KMS-11 (cell line): ENCODE measurements at regions not wholly inside any gene's neighbourhood (a gene's known extent, or its start where the extent isn't known, plus 50 kb on each side); places are given as distances from the start of the nearest gene placed in this dataset.

Experiments used
- H2AFZ ChIP-seq: fragments of 200-600 bp; sonication (generic); 2 replicates; pipeline ENCODE4 v1.6.1; 2016; ENCODE audit warnings: antibody characterized with exemption, mixed run types, low read depth
- H3K27ac ChIP-seq: fragments of 200-600 bp; sonication (generic); 2 replicates; pipeline ENCODE4 v1.6.1; 2016; ENCODE audit warnings: mild to moderate bottlenecking, mixed run types
- H3K27me3 ChIP-seq: fragments of 200-600 bp; sonication (generic); 2 replicates; pipeline ENCODE4 v1.6.1; 2017; ENCODE audit warnings: mild to moderate bottlenecking, low read depth, mixed run types, moderate library complexity; ENCODE audit not compliant: insufficient read depth
- H3K36me3 ChIP-seq: fragments of 200-600 bp; sonication (generic); 2 replicates; pipeline ENCODE4 v1.6.1; 2017; ENCODE audit warnings: mild to moderate bottlenecking, mixed run types; ENCODE audit not compliant: insufficient read depth
- H3K4me1 ChIP-seq: fragments of 200-600 bp; sonication (generic); 2 replicates; pipeline ENCODE4 v1.6.1; 2016; ENCODE audit warnings: mild to moderate bottlenecking, low read depth, mixed run types; ENCODE audit not compliant: poor library complexity, severe bottlenecking
- H3K4me2 ChIP-seq: fragments of 200-600 bp; sonication (generic); 2 replicates; pipeline ENCODE4 v1.7.0; 2016; ENCODE audit warnings: mild to moderate bottlenecking, mixed run types
- H3K4me3 ChIP-seq: fragments of 200-600 bp; sonication (generic); IDR thresholded peaks from 2 replicates; pipeline ENCODE4 v1.6.1; 2017; ENCODE audit warnings: low read depth, low read length, mixed read lengths; ENCODE audit not compliant: insufficient read depth
- H3K79me2 ChIP-seq: fragments of 200-600 bp; sonication (generic); 2 replicates; pipeline ENCODE4 v1.6.1; 2016; ENCODE audit warnings: low read depth, mixed run types; ENCODE audit not compliant: insufficient read depth
- H3K9ac ChIP-seq: fragments of 200-600 bp; sonication (generic); 2 replicates; pipeline ENCODE4 v1.6.1; 2016; ENCODE audit warnings: mild to moderate bottlenecking, mixed run types
- H4K20me1 ChIP-seq: fragments of 200-600 bp; sonication (generic); 2 replicates; pipeline ENCODE4 v1.6.1; 2016; ENCODE audit warnings: mild to moderate bottlenecking, mixed run types; ENCODE audit not compliant: insufficient read depth
- TF ChIP-seq, protein P1 (sequence below): fragments of 200-600 bp; sonication (generic); conservative IDR thresholded peaks from 2 replicates; pipeline ENCODE4 v1.6.1; 2017; ENCODE audit warnings: low read depth, mild to moderate bottlenecking, antibody characterized with exemption, low read length, moderate library complexity, mixed read lengths

- H3K27me3 ChIP-seq, result no peaks in the 10 kb centered on the region
- H2AFZ ChIP-seq, result no peak overlapping the region
- H3K4me3 ChIP-seq, result no peak overlapping the region
- H3K79me2 ChIP-seq, result no peaks in the 10 kb centered on the region
- no peaks in the 10 kb centered on the region for H4K20me1 ChIP-seq
- H3K9ac ChIP-seq, result no peak overlapping the region
- H3K4me1 ChIP-seq, result no peaks in the 10 kb centered on the region
- H3K27ac ChIP-seq, result no peak overlapping the region
- TF ChIP-seq, protein P1, sequence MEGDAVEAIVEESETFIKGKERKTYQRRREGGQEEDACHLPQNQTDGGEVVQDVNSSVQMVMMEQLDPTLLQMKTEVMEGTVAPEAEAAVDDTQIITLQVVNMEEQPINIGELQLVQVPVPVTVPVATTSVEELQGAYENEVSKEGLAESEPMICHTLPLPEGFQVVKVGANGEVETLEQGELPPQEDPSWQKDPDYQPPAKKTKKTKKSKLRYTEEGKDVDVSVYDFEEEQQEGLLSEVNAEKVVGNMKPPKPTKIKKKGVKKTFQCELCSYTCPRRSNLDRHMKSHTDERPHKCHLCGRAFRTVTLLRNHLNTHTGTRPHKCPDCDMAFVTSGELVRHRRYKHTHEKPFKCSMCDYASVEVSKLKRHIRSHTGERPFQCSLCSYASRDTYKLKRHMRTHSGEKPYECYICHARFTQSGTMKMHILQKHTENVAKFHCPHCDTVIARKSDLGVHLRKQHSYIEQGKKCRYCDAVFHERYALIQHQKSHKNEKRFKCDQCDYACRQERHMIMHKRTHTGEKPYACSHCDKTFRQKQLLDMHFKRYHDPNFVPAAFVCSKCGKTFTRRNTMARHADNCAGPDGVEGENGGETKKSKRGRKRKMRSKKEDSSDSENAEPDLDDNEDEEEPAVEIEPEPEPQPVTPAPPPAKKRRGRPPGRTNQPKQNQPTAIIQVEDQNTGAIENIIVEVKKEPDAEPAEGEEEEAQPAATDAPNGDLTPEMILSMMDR, result no peak
- no peak overlapping the region for H3K4me2 ChIP-seq
- H3K36me3 ChIP-seq, result no peaks in the 10 kb centered on the region
These were observed 204.9 kb upstream of the ZMIZ1 start for GRCh38 chr10:78863906-78864239.

- H3K4me1 ChIP-seq, result no peaks in the 10 kb centered on the region
- H3K79me2 ChIP-seq, result no peaks in the 10 kb centered on the region
- no peak overlapping the region for H2AFZ ChIP-seq
- no peaks in the 10 kb centered on the region for H3K36me3 ChIP-seq
- no peak overlapping the region for H3K9ac ChIP-seq
- TF ChIP-seq, protein P1, result no peak
- no peaks in the 10 kb centered on the region for H3K27me3 ChIP-seq
- no peaks in the 10 kb centered on the region for H4K20me1 ChIP-seq
- no peak overlapping the region for H3K27ac ChIP-seq
- no peak overlapping the region for H3K4me3 ChIP-seq
- no peak overlapping the region for H3K4me2 ChIP-seq
These were observed 203.8 kb upstream of the ZMIZ1 start for GRCh38 chr10:78864761-78865537.

- Histone ChIP-seq H3K9ac (no peak overlapping the region), H2AFZ (no peak overlapping the region), H4K20me1 (no peaks in the 10 kb centered on the region), H3K27me3 (no peaks in the 10 kb centered on the region), H3K4me1 (no peaks in the 10 kb centered on the region), H3K4me3 (no peak overlapping the region), H3K79me2 (no peaks in the 10 kb centered on the region), H3K27ac (no peak overlapping the region), H3K4me2 (no peak overlapping the region), H3K36me3 (no peaks in the 10 kb centered on the region)
- TF ChIP-seq, protein P1, result no peak
These were observed 203.3 kb upstream of the ZMIZ1 start for GRCh38 chr10:78865538-78865875.

- H3K9ac ChIP-seq, result no peak overlapping the region
- TF ChIP-seq, protein P1, result no peak
- H2AFZ ChIP-seq, result no peak overlapping the region
- no peak overlapping the region for H3K27ac ChIP-seq
- H3K79me2 ChIP-seq, result no peaks in the 10 kb centered on the region
- H3K4me2 ChIP-seq, result no peak overlapping the region
- H3K27me3 ChIP-seq, result no peaks in the 10 kb centered on the region
- no peak overlapping the region for H3K4me3 ChIP-seq
- no peaks in the 10 kb centered on the region for H4K20me1 ChIP-seq
- no peaks in the 10 kb centered on the region for H3K36me3 ChIP-seq
- H3K4me1 ChIP-seq, result no peaks in the 10 kb centered on the region
These were observed 202.6 kb upstream of the ZMIZ1 start for GRCh38 chr10:78865931-78866717.
